ENCODE measurements at regions not wholly inside any gene's neighbourhood (a gene's known extent, or its start where the extent isn't known, plus 50 kb on each side); places are given as distances from the start of the nearest gene placed in this dataset.

GRCh38 chr2:42926434-42927333 is 134.3 kb upstream of the HAAO start:
- WGBS: 79% methylated on average over 26 of the region's 26 CpGs
- H3K27me3 ChIP-seq (ENCODE audit: insufficient read depth, low read length): no peaks in the 10 kb centered on the region
- H3K9me3 ChIP-seq (ENCODE audit: insufficient read depth, low read depth, low read length): no peaks in the 10 kb centered on the region
- peaks cover 77% of the 10 kb centered on the region for H3K4me1 ChIP-seq (ENCODE audit: insufficient read depth, low read length)
- H3K9ac ChIP-seq (ENCODE audit: low read depth, low read length): peak overlapping the region; percentile 29; the same call in 1 of the 2 replicates
- H3K4me3 ChIP-seq (ENCODE audit: low read length): no peak overlapping the region
- no peaks in the 10 kb centered on the region for H3K36me3 ChIP-seq (ENCODE audit: insufficient read depth, low read length)
- H3K27ac ChIP-seq (ENCODE audit: low read depth, low read length): peak overlapping the region; percentile 86

- H3K36me3 ChIP-seq (ENCODE audit: insufficient read depth, low read length): no peaks in the 10 kb centered on the region
- H3K9me3 ChIP-seq (ENCODE audit: insufficient read depth, low read depth, low read length): no peaks in the 10 kb centered on the region
- peak overlapping the region; percentile 86 for H3K27ac ChIP-seq (ENCODE audit: low read depth, low read length)
- WGBS: 77% methylated on average over 12 of the region's 12 CpGs
- peaks cover 71% of the 10 kb centered on the region for H3K4me1 ChIP-seq (ENCODE audit: insufficient read depth, low read length)
- H3K9ac ChIP-seq (ENCODE audit: low read depth, low read length): peak overlapping the region; percentile 38; the same call in 1 of the 2 replicates
- no peak overlapping the region for H3K4me3 ChIP-seq (ENCODE audit: low read length)
- no peaks in the 10 kb centered on the region for H3K27me3 ChIP-seq (ENCODE audit: insufficient read depth, low read length)
Observed at GRCh38 chr2:42925742-42926433, 133.5 kb upstream of the HAAO start.

GRCh38 chr2:42924418-42924886 is 132.1 kb upstream of the HAAO start:
- Histone ChIP-seq H3K9ac (ENCODE audit: low read depth, low read length) (peak overlapping the region; percentile 65; the same call in 1 of the 2 replicates), H3K4me3 (ENCODE audit: low read length) (no peak overlapping the region), H3K9me3 (ENCODE audit: insufficient read depth, low read depth, low read length) (no peaks in the 10 kb centered on the region), H3K27ac (ENCODE audit: low read depth, low read length) (peak overlapping the region; percentile 86), H3K36me3 (ENCODE audit: insufficient read depth, low read length) (no peaks in the 10 kb centered on the region), H3K4me1 (ENCODE audit: insufficient read depth, low read length) (peaks cover 61% of the 10 kb centered on the region), H3K27me3 (ENCODE audit: insufficient read depth, low read length) (no peaks in the 10 kb centered on the region)
- 22% methylated on average over 12 of the region's 12 CpGs for WGBS

GRCh38 chr2:42923580-42924417 is 131.4 kb upstream of the HAAO start:
- Histone ChIP-seq H3K36me3 (ENCODE audit: insufficient read depth, low read length) (no peaks in the 10 kb centered on the region), H3K9ac (ENCODE audit: low read depth, low read length) (peak overlapping the region; percentile 65; the same call in 1 of the 2 replicates), H3K9me3 (ENCODE audit: insufficient read depth, low read depth, low read length) (no peaks in the 10 kb centered on the region), H3K4me3 (ENCODE audit: low read length) (no peak overlapping the region), H3K27ac (ENCODE audit: low read depth, low read length) (peak overlapping the region; percentile 86), H3K27me3 (ENCODE audit: insufficient read depth, low read length) (no peaks in the 10 kb centered on the region), H3K4me1 (ENCODE audit: insufficient read depth, low read length) (peaks cover 54% of the 10 kb centered on the region)
- 62% methylated on average over 5 of the region's 5 CpGs for WGBS

GRCh38 chr2:42922790-42923579 is 130.6 kb upstream of the HAAO start:
- H3K4me3 ChIP-seq (ENCODE audit: low read length): no peak overlapping the region
- H3K27ac ChIP-seq (ENCODE audit: low read depth, low read length): no peak overlapping the region
- H3K9me3 ChIP-seq (ENCODE audit: insufficient read depth, low read depth, low read length): no peaks in the 10 kb centered on the region
- WGBS: 89% methylated on average over 6 of the region's 6 CpGs
- H3K4me1 ChIP-seq (ENCODE audit: insufficient read depth, low read length): peaks cover 47% of the 10 kb centered on the region
- no peaks in the 10 kb centered on the region for H3K36me3 ChIP-seq (ENCODE audit: insufficient read depth, low read length)
- no peaks in the 10 kb centered on the region for H3K27me3 ChIP-seq (ENCODE audit: insufficient read depth, low read length)
- H3K9ac ChIP-seq (ENCODE audit: low read depth, low read length): no peak overlapping the region

GRCh38 chr2:42922293-42922692 is 129.9 kb upstream of the HAAO start:
- H3K27me3 ChIP-seq (ENCODE audit: insufficient read depth, low read length): no peaks in the 10 kb centered on the region
- WGBS: 85% methylated on average over 2 of the region's 2 CpGs
- H3K4me3 ChIP-seq (ENCODE audit: low read length): no peak overlapping the region
- H3K9me3 ChIP-seq (ENCODE audit: insufficient read depth, low read depth, low read length): no peaks in the 10 kb centered on the region
- no peak overlapping the region for H3K9ac ChIP-seq (ENCODE audit: low read depth, low read length)
- no peak overlapping the region for H3K27ac ChIP-seq (ENCODE audit: low read depth, low read length)
- H3K4me1 ChIP-seq (ENCODE audit: insufficient read depth, low read length): peaks cover 40% of the 10 kb centered on the region
- H3K36me3 ChIP-seq (ENCODE audit: insufficient read depth, low read length): no peaks in the 10 kb centered on the region

- Histone ChIP-seq H3K27ac (ENCODE audit: low read depth, low read length) (no peak overlapping the region), H3K36me3 (ENCODE audit: insufficient read depth, low read length) (no peaks in the 10 kb centered on the region), H3K27me3 (ENCODE audit: insufficient read depth, low read length) (no peaks in the 10 kb centered on the region), H3K9ac (ENCODE audit: low read depth, low read length) (no peak overlapping the region), H3K9me3 (ENCODE audit: insufficient read depth, low read depth, low read length) (no peaks in the 10 kb centered on the region), H3K4me3 (ENCODE audit: low read length) (no peak overlapping the region), H3K4me1 (ENCODE audit: insufficient read depth, low read length) (peaks cover 35% of the 10 kb centered on the region)
- 93% methylated on average over 3 of the region's 3 CpGs for WGBS
Observed at GRCh38 chr2:42921721-42922120, 129.3 kb upstream of the HAAO start.

GRCh38 chr2:42921147-42921520 is 128.8 kb upstream of the HAAO start:
- no peak overlapping the region for H3K4me3 ChIP-seq (ENCODE audit: low read length)
- no peaks in the 10 kb centered on the region for H3K36me3 ChIP-seq (ENCODE audit: insufficient read depth, low read length)
- no peaks in the 10 kb centered on the region for H3K9me3 ChIP-seq (ENCODE audit: insufficient read depth, low read depth, low read length)
- no peaks in the 10 kb centered on the region for H3K27me3 ChIP-seq (ENCODE audit: insufficient read depth, low read length)
- H3K9ac ChIP-seq (ENCODE audit: low read depth, low read length): no peak overlapping the region
- WGBS: 68% methylated on average over 4 of the region's 4 CpGs
- peaks cover 31% of the 10 kb centered on the region for H3K4me1 ChIP-seq (ENCODE audit: insufficient read depth, low read length)
- no peak overlapping the region for H3K27ac ChIP-seq (ENCODE audit: low read depth, low read length)

GRCh38 chr2:42920446-42921146 is 128.2 kb upstream of the HAAO start:
- Histone ChIP-seq H3K4me1 (ENCODE audit: insufficient read depth, low read length) (peaks cover 25% of the 10 kb centered on the region), H3K27ac (ENCODE audit: low read depth, low read length) (no peak overlapping the region), H3K36me3 (ENCODE audit: insufficient read depth, low read length) (no peaks in the 10 kb centered on the region), H3K4me3 (ENCODE audit: low read length) (no peak overlapping the region), H3K27me3 (ENCODE audit: insufficient read depth, low read length) (no peaks in the 10 kb centered on the region), H3K9ac (ENCODE audit: low read depth, low read length) (no peak overlapping the region), H3K9me3 (ENCODE audit: insufficient read depth, low read depth, low read length) (no peaks in the 10 kb centered on the region)
- 86% methylated on average over 15 of the region's 15 CpGs for WGBS

All from HUES64 (cell line).